Hematopoietic multipotent progenitor cell treated with erythropoietin and hydrocortisone succinate and interleukin-3 and kit ligand, for 17 days (in vitro differentiated cells): ENCODE measurements at regions not wholly inside any gene's neighbourhood (a gene's known extent, or its start where the extent isn't known, plus 50 kb on each side); places are given as distances from the start of the nearest gene placed in this dataset.
"Not testable (repeated sequence)": the region's sequence is repeated elsewhere in the genome, so short reads cannot be mapped to it uniquely, and the experiment has no call there.

ENCODE experiments used
- DNase-seq: peaks from one replicate; pipeline ENCODE4 v3.0.0-alpha.2; 2015; ENCODE audit warnings: low spot score

DNA sequence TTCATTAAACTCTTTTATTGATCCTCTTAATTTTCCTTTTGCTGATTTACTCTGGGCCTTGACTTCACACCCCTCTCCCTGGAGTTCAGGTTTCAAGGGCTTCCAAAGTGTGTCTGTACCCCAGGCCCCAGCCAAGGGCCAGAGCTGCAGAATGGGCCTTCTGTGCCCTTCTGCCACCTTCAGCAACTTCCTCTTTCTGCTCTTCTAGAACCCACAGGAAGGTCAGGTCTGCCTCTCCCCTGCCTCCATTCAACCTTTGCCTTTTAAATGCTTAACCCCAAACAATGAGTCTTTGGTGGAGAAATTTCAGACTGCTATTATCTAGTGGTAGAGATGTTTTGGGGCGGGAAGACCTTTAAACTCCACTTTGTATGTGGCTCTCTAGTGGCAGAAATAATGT, 63.1 kb downstream of the TSN start:
- no peak for DNase-seq

- no peak for DNase-seq
Observed at GRCh38 chr2:121819846-121820245, 64.4 kb downstream of the TSN start.

DNA sequence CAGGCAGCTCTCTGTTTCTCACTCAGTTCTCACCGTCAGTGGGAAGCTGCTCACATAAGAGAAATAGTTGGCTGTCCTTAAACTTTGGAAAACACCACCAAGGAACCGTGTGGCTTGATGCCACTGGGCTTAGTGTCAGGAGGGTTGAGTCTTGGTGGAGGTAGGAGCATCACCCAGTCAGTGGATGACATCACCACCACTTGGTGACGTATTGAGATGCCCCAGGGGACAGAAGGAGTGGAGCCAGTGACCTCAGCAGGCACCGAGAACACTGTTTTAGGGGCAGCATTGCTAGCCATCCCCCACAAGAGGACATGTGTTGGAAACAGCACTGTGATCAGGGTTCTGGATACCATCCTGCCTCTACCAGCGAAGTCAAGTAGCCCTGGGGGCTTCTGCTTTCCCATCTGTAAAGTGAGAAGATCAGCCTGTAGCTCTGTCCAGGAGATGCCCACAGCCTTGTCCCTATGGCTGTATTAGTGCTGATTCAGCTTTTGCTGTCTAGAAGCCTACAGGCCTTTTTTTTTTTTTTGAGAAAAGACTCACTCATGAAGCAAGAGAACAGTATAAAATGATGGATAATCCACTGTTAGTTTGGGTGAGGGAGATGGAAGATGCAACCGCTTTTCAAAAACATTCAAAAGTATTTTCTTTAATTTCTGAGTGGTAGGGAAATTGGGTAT, 66.2 kb downstream of the TSN start:
- DNase-seq, result no peak

GRCh38 chr2:121824264-121824663, 68.8 kb downstream of the TSN start:
- no peak for DNase-seq

GRCh38 chr2:121825003-121825950, 69.8 kb downstream of the TSN start:
- no peak for DNase-seq

DNA sequence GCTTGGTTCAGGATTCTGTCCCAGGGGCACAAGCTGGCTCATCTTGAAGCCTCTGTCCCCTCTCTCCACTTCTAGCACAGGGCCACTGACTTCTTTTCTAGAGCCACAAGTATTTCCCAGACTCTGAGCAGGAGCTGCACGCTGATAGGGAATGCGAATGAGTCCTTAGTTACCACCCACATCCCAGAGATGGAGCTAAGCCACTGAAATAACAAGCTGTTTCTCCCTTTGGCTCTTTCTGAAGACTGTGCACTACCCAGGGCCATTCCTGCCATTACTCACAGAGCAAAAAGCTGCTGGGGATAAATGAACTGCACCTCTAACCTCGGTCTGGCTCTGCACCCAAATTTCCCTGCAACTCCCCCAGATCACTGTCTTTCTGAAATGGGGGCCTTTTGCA, 70.6 kb downstream of the TSN start:
- no peak for DNase-seq

- no peak for DNase-seq
Observed at GRCh38 chr2:121828281-121828731, 72.9 kb downstream of the TSN start.

DNA sequence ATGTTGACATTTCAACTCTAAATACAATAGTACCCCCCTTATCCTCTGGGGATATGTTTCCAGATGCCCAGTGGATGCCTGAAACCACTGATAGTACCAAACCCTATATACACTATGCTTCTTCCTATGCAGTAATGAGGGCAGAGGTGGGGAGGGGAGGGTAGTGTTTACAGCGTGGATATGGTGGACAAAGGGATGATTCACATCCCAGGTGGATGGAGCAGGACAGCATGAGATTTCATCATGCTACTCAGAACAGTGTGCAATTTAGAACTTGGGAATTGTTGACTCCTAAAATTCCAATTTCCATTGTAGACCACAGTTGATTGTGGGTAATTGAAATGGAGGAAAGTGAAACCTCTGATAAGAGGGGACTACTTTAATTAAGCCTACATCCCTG, 75.4 kb downstream of the TSN start:
- no peak for DNase-seq

GRCh38 chr2:121831841-121832240, 76.4 kb downstream of the TSN start:
- DNase-seq, result no peak

DNA sequence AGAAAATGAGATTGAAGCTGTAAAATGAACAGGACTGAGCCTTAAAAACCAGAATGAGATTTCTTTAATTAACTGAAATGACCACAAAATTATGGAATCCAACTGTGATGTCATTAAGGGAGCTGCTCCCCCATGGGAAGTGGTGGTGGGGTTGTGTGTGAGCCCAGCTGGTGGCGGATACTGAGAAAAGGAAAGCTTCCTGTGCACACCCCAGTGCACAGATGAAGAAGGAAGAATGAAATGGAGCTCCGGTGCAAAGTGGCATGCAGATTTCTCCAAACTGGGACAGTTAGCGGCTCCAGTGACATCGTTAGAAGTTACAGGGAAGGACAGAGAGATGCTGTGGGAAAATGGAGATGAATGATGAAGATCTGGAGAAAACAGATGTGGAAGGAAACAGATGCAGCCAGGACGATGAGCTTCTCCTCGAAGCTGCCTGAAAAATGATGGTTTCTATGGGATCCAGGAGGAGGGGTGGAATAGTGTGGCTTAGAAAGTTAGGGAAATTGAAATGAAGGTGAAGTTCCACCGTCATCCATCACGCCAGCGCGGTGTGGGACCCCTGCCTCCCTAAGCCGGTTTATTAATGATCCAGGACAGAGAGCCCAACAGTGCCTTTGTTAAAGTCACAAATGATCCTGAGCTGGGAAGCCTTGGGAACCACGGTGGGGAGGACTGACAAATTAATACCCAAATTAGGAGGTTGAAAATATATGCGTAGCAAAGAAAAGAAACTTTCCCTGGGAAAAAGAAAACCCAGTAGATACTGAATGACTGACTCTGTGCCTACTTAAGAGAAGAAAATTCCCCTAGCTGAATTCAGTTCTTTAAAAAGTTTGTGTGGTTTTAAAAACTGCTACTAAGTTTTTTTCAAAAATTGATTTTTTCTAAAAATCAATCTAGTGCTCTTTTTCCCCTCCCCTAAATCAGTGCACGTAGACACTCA, 77.2 kb downstream of the TSN start:
- no peak for DNase-seq

GRCh38 chr2:121833358-121833723, 77.9 kb downstream of the TSN start:
- no peak for DNase-seq

GRCh38 chr2:121836611-121837010, 81.2 kb downstream of the TSN start:
- DNase-seq, result no peak

- DNase-seq, result no peak
Observed at GRCh38 chr2:121837591-121837990, 82.1 kb downstream of the TSN start.

DNA sequence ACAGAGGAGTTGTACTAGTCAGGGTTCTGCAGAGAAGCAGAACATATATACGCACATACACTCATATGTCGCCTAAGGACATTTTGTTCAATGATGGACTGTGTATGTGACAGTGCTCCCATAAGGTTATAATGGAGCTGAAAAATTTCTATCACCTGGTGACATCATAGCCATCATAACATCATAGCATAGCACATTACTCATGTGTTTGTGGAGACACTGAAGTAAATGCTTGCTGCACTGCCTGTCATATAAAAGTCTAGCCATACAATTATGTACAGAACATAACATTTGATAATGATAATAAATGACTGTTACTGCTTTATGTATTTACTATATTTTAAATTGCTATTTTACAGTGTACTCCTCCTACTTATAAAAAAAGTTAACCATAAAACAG, 83.1 kb downstream of the TSN start:
- DNase-seq, result no peak

DNA sequence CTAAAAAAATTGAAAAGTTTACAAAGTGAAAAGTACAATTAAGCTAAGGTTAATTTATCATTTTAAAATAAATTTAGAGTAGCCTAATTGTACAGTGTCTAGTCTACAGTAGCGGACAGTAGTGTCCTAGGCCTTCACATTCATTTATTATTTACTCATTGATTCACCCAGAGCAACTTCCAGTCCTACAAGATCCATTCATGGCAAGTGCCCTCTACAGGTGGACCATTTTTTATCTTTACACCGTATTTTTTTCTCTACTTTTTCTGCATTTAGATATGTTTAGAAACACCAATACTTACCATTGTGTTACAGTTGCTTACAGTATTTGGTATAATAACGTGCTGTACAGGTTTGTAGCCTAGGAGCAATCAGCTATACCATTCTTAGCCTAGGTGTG, 84.1 kb downstream of the TSN start:
- DNase-seq, result no peak

DNA sequence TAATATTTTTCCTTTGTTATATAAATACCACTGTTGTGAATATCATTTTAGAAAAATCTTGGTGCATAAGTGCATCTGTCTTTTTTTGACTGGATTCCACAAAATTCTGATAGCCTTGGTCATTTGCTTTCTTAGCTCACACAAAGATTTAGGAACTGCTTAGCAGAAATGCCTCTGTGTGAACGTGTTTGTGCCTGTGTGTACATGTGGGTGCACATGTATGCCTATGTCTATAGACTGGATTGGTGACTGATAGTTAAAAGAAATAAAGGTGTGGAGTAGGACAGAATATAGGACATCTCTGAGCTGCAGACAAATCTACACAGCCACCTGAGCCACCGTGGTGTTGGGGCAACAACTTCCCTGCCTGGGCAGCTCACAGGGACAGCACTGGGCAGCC, 93.8 kb downstream of the TSN start:
- DNase-seq, result no peak

- DNase-seq, result not testable (repeated sequence)
Observed at GRCh38 chr2:121853149-121853548, 97.7 kb downstream of the TSN start.

DNA sequence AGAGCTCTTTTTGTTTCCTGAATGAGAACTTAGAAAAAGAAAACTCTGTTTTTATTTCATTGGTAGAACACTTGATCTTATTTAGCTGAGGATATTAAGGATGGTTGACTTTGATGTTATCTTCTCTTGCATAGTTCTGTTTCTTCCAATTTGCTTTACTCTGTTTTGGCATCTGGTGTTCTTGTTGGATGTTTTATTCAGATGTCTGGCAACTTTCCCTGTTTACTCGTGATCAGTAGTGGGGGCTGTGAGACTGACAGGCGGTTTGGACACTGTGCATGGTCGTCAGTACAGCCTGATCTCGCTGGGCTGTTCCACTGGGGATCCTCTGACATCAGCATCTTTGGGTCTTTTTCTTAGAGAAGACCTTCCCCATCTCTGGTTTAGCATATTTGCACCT, 100.1 kb downstream of the TSN start:
- no peak for DNase-seq

DNA sequence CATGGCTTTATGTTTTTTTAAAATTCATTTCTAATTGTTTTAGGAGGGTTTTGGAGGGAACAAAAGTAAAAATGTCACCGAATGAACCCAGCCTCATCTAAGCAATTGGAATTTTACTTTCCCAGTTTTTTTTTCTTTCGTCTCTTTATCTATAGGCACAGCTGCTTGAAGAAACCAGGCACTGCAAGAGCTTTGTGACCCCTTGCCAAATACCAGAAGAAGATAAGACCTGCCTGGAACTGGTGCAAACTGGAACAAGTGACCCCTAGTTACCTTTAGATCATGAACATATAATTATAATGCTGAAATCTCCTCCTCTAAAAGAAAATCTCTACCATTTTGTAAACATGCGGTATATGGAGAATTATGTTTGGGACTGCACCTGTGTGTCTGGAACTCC, 100.9 kb downstream of the TSN start:
- no peak for DNase-seq

DNA sequence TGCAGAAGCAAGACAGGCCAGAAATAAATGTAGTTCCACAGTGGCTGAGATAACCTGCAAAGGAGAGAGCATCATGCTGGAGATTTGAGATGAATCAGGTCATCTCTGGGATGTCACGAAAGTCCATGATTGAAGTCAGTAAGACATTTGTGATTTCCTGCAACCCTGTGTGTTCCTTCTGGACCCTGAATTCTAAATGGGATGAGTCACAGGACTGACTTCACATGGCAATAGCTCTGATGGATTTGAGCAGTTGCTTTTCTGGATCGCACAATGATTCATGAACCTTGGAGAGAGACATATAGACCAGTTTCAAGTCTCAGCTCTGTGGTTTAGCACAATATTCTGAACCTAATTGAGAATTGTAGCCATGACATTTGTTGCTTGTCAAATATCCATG, 102.9 kb downstream of the TSN start:
- no peak for DNase-seq

- DNase-seq, result no peak
Observed at GRCh38 chr2:121858847-121859246, 103.4 kb downstream of the TSN start.

GRCh38 chr2:121860033-121860757, 104.7 kb downstream of the TSN start:
- no peak for DNase-seq
